CD14-positive monocyte (primary cell): ENCODE measurements at regions not wholly inside any gene's neighbourhood (a gene's known extent, or its start where the extent isn't known, plus 50 kb on each side); places are given as distances from the start of the nearest gene placed in this dataset.

ENCODE experiments used
- DNase-seq, 3 donors: peaks; one replicate each; pipeline ENCODE4 v3.0.0-alpha.2; 2011 to 2022
- H2AFZ ChIP-seq: 2 replicates; pipeline ENCODE4 v1.6.0; 2012; ENCODE audit warnings: mild to moderate bottlenecking, low read depth, low read length, inconsistent platforms; ENCODE audit not compliant: insufficient read depth, poor library complexity, severe bottlenecking
- H3K27ac ChIP-seq, 2 donors: 1 replicate in 1 of 2; 2 replicates in 1 of 2; pipeline ENCODE4 v1.5.1; 2012 to 2013; ENCODE audit warnings: low read length in 2 of 2, control low read depth in 1 of 2, inconsistent platforms in 1 of 2, low read depth in 1 of 2, mild to moderate bottlenecking in 1 of 2
- H3K27me3 ChIP-seq, 2 donors: one replicate each; pipeline versions ENCODE4 v1.6.0 to v1.6.1; 2011 to 2013; ENCODE audit warnings: low read length in 2 of 2; ENCODE audit not compliant: control insufficient read depth in 2 of 2, insufficient read depth in 2 of 2
- H3K36me3 ChIP-seq, 2 donors: replicated peaks in 1 of 2; 1 replicate in 1 of 2; 2 replicates in 1 of 2; pipeline versions ENCODE4 v1.5.1 to v1.6.1; 2012 to 2013; ENCODE audit warnings: low read length in 2 of 2, control low read depth in 1 of 2, inconsistent platforms in 1 of 2, mild to moderate bottlenecking in 1 of 2; ENCODE audit not compliant: insufficient read depth in 2 of 2, control insufficient read depth in 1 of 2
- H3K4me1 ChIP-seq, 2 donors: 1 replicate in 1 of 2; 2 replicates in 1 of 2; pipeline versions ENCODE4 v1.5.1 to v1.6.1; 2012 to 2013; ENCODE audit warnings: low read length in 2 of 2, control low read depth in 1 of 2, inconsistent platforms in 1 of 2, mild to moderate bottlenecking in 1 of 2, moderate library complexity in 1 of 2; ENCODE audit not compliant: insufficient read depth in 2 of 2, control insufficient read depth in 1 of 2
- H3K4me2 ChIP-seq: replicated peaks from 2 replicates; pipeline ENCODE3; 2012; ENCODE audit warnings: low read length, moderate library complexity, mild to moderate bottlenecking; ENCODE audit not compliant: poor library complexity, severe bottlenecking; ENCODE audit errors: extremely low read depth
- H3K4me3 ChIP-seq, 3 experiments: fragments of 200-600 bp in 1 of 3; sonication (generic) in 1 of 3; replicated peaks in 1 of 3; 1 replicate in 2 of 3; 2 replicates in 1 of 3; pipeline ENCODE4 v1.5.1; 2011 to 2013; ENCODE audit warnings: low read length in 3 of 3, mild to moderate bottlenecking in 3 of 3, control low read depth in 2 of 3, low read depth in 2 of 3, inconsistent platforms in 1 of 3, moderate library complexity in 1 of 3
- H3K79me2 ChIP-seq: 2 replicates; pipeline ENCODE4 v1.6.0; 2012; ENCODE audit warnings: mild to moderate bottlenecking, control low read depth, inconsistent platforms, low read length, moderate library complexity; ENCODE audit not compliant: insufficient read depth
- H3K9ac ChIP-seq: 2 replicates; pipeline ENCODE4 v1.6.0; 2017; ENCODE audit warnings: low read length, mild to moderate bottlenecking; ENCODE audit not compliant: insufficient read depth, poor library complexity, severe bottlenecking
- H3K9me3 ChIP-seq, 2 donors: replicated peaks in 1 of 2; 1 replicate in 1 of 2; 2 replicates in 1 of 2; pipeline versions ENCODE4 v1.5.1 to v1.6.1; 2012 to 2013; ENCODE audit warnings: low read length in 2 of 2, control low read depth in 1 of 2; ENCODE audit not compliant: control insufficient read depth in 1 of 2, insufficient read depth in 1 of 2
- H4K20me1 ChIP-seq: 2 replicates; pipeline ENCODE4 v1.6.0; 2012; ENCODE audit warnings: mild to moderate bottlenecking, low read length, control low read depth, moderate library complexity; ENCODE audit not compliant: insufficient read depth
- H3K27ac Mint-ChIP-seq, 7 donors: one replicate each; pipeline ENCODE4 v1.8.0; 2020; ENCODE audit warnings: mild to moderate bottlenecking in 7 of 7, mixed read lengths in 7 of 7, moderate library complexity in 6 of 7, inconsistent platforms in 2 of 7
- H3K27me3 Mint-ChIP-seq, 3 donors: one replicate each; pipeline ENCODE4 v1.8.0; 2021 to 2022; ENCODE audit warnings: low read depth in 3 of 3, mild to moderate bottlenecking in 3 of 3, mixed read lengths in 3 of 3, moderate library complexity in 3 of 3, inconsistent platforms in 1 of 3
- H3K36me3 Mint-ChIP-seq, 2 donors: one replicate each; pipeline ENCODE4 v1.8.0; 2020; ENCODE audit warnings: mixed read lengths in 2 of 2, inconsistent platforms in 1 of 2, mild to moderate bottlenecking in 1 of 2
- H3K4me1 Mint-ChIP-seq: one replicate; pipeline ENCODE4 v1.8.0; 2020; ENCODE audit warnings: mild to moderate bottlenecking, mixed read lengths
- H3K4me3 Mint-ChIP-seq, 2 donors: one replicate each; pipeline ENCODE4 v1.8.0; 2020; ENCODE audit warnings: mild to moderate bottlenecking in 2 of 2, mixed read lengths in 2 of 2, moderate library complexity in 1 of 2
- H3K9me3 Mint-ChIP-seq, 7 donors: one replicate each; pipeline ENCODE4 v1.8.0; 2020 to 2022; ENCODE audit warnings: mixed read lengths in 7 of 7, mild to moderate bottlenecking in 6 of 7, moderate library complexity in 6 of 7, inconsistent platforms in 2 of 7
- WGBS: methylation state at CpG from one replicate; pipeline ENCODE4 v1.1.5; 2013; ENCODE audit warnings: missing lambda C conversion rate; ENCODE audit not compliant: insufficient coverage; 5-methylcytosine and 5-hydroxymethylcytosine counted together
- intact Hi-C, 2 donors: fragments of 100-400 bp; cut with micrococcal nuclease; formaldehyde crosslinking; loops; one replicate each; pipeline versions ENCODE4 v1.15.0 to v1.15.1; 2023
- TF ChIP-seq, protein P1 (sequence below): fragments of 200-600 bp; IDR thresholded peaks from one replicate; pipeline ENCODE4 v1.8.0; 2022; ENCODE audit warnings: antibody characterized with exemption, mild to moderate bottlenecking

DNA sequence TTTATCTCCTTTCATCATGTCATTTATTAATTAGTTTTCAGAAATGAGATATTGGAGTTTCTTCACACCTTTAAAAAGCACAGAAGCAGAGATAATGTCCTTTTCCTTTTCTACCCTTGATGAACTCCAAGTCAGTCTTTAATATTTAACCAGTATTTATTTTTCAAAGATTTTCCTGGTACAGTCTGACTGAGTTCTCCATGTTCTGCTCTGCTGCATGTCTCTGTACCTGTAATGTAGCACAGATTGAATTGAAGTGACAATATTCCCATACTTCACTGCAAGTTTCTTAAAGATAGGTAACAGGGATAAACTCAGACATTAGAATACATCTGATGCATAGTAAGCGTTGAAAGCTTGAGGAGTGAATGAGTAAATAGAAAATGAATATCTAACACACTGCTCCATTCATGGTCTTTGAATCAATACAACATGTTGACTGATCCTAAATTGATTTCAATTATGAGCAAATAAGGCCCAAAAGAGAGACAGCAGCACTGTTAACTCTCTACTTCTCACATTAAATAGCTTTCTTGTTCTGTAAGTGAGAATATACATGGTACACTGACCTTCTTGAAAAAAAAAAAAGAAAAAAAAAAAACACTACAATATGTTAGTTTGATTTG, 1323.6 kb upstream of the PRR20A start:
- no peaks in the 10 kb centered on the region for H3K4me1 Mint-ChIP-seq
- Histone ChIP-seq H3K4me1 (no peaks in the 10 kb centered on the region), H4K20me1 (no peaks in the 10 kb centered on the region), H3K79me2 (no peaks in the 10 kb centered on the region), H3K36me3 (no peaks in the 10 kb centered on the region), H3K9me3 (peaks cover 0 to 2% of the 10 kb centered on the region in 2 donors), H2AFZ (no peak overlapping the region), H3K27me3 (no peaks in the 10 kb centered on the region), H3K4me3 (no peak overlapping the region), H3K4me2 (no peak overlapping the region), H3K27ac (no peak overlapping the region), H3K9ac (no peak overlapping the region)
- TF ChIP-seq, protein P1, sequence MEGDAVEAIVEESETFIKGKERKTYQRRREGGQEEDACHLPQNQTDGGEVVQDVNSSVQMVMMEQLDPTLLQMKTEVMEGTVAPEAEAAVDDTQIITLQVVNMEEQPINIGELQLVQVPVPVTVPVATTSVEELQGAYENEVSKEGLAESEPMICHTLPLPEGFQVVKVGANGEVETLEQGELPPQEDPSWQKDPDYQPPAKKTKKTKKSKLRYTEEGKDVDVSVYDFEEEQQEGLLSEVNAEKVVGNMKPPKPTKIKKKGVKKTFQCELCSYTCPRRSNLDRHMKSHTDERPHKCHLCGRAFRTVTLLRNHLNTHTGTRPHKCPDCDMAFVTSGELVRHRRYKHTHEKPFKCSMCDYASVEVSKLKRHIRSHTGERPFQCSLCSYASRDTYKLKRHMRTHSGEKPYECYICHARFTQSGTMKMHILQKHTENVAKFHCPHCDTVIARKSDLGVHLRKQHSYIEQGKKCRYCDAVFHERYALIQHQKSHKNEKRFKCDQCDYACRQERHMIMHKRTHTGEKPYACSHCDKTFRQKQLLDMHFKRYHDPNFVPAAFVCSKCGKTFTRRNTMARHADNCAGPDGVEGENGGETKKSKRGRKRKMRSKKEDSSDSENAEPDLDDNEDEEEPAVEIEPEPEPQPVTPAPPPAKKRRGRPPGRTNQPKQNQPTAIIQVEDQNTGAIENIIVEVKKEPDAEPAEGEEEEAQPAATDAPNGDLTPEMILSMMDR = no peak
- DNase-seq = no peak
- no peak overlapping the region for H3K27ac Mint-ChIP-seq
- peaks cover 0 to 2% (median 2%) of the 10 kb centered on the region in 3 donors for H3K27me3 Mint-ChIP-seq
- no peak overlapping the region for H3K4me3 Mint-ChIP-seq
- peaks cover 0 to 4% (median 0%) of the 10 kb centered on the region in 7 donors for H3K9me3 Mint-ChIP-seq
- intact Hi-C loops = no loop called here
- no peaks in the 10 kb centered on the region for H3K36me3 Mint-ChIP-seq
- no CpG with 5 or more reads among the region's 1 CpG for WGBS

DNA sequence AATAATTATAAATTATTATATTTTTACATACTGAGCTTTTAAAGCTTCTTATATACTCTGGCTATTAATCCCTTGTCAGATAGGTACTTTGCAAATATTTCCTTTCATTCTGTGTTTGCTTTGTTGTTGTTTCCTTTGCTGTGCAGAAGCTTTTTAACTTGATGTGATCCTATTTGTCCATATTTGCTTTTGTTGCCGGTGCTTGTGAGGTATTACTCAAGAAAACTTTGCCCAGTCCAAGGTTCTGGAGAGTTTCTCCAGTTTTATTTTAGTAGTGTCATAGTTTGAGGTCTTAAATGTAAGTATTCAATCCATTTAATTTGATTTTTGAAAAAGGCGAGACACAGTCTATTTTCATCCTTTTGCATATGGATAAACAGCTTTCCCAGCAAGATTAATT, 1319.9 kb upstream of the PRR20A start:
- intact Hi-C loops = no loop called here
- no peaks in the 10 kb centered on the region for H4K20me1 ChIP-seq
- no peaks in the 10 kb centered on the region for H3K36me3 ChIP-seq
- no peaks in the 10 kb centered on the region for H3K36me3 Mint-ChIP-seq
- peaks cover 0 to 2% (median 0%) of the 10 kb centered on the region in 7 donors for H3K9me3 Mint-ChIP-seq
- DNase-seq = no peak
- no CpG with 5 or more reads among the region's 2 CpGs for WGBS
- no peaks in the 10 kb centered on the region for H3K27me3 ChIP-seq
- H3K4me3 Mint-ChIP-seq = no peak overlapping the region
- H3K27me3 Mint-ChIP-seq = peaks cover 0 to 2% (median 1%) of the 10 kb centered on the region in 3 donors
- no peak overlapping the region for H3K27ac ChIP-seq
- H3K9me3 ChIP-seq = no peaks in the 10 kb centered on the region
- no peaks in the 10 kb centered on the region for H3K79me2 ChIP-seq
- TF ChIP-seq, protein P1 = no peak
- no peak overlapping the region for H3K4me3 ChIP-seq
- no peaks in the 10 kb centered on the region for H3K4me1 Mint-ChIP-seq
- no peak overlapping the region for H3K4me2 ChIP-seq
- H3K27ac Mint-ChIP-seq = no peak overlapping the region
- no peak overlapping the region for H2AFZ ChIP-seq
- no peaks in the 10 kb centered on the region for H3K4me1 ChIP-seq
- no peak overlapping the region for H3K9ac ChIP-seq
